ENCODE measurements at regions not wholly inside any gene's neighbourhood (a gene's known extent, or its start where the extent isn't known, plus 50 kb on each side); places are given as distances from the start of the nearest gene placed in this dataset.

DNA sequence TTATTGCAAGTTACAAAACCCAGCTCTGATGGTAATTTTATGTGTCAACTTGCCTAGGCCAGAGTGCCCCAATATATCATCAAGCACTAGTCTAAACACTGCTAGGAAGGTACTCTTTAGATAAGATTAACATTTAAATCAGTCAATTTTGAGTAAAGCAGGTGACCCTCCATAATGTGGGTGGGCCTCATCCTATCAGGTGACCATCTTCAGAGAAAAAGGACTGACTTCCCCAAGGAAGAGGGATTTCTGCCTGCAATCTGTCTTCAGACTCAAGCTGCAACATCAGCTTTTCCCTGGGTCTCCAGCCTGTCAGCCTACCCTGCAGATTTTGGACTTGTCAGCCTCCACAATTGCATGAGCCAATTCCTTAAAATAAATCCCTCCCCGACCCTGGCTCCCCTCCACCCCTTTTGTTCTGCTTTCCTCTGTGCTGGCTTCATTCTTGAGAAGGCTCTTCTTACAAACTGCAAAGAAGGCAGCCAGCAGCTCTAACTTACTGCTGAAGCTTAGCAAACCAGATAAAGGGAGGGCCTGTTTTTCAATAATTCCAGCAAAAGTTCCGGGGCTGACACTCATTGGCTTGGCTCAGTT is 56.4 kb upstream of the RUNX3 start:
- no peaks in the 10 kb centered on the region for H3K36me3 ChIP-seq (ENCODE audit: control insufficient read depth, insufficient read depth, low read length)
- H3K27me3 ChIP-seq (ENCODE audit: control insufficient read depth, insufficient read depth, low read length), result no peaks in the 10 kb centered on the region
- DNase-seq (ENCODE audit: low read depth, low spot score), result no peak
- no peaks in the 10 kb centered on the region for H3K4me1 ChIP-seq (ENCODE audit: control insufficient read depth, insufficient read depth, low read length)
- no CpG with 5 or more reads among the region's 2 CpGs for WGBS (ENCODE audit: insufficient coverage, insufficient read length)
- H3K4me3 ChIP-seq (ENCODE audit: low read length), result no peak overlapping the region
- H3K9me3 ChIP-seq (ENCODE audit: control insufficient read depth, insufficient read depth, low read length), result no peaks in the 10 kb centered on the region
- no peak overlapping the region for H3K27ac ChIP-seq (ENCODE audit: low read length)

DNA sequence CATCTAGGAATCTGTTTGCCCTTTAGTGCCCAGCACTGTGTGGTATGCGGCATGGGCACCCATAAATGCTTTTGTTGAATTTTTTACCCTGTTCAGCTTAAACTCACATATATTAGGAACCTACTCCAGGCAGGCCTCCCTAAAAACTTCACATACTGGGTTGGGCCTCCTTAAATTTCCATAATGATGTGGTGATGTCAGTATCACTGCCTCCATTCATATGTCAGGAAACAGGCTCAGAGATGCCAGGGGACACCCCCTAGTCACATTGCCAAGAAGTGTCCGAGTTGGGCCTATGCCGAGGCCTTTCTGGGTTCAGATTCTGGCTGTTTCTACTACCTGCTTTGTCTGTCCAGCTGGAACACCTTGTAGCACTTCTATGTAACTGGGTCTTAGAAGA is 55.7 kb upstream of the RUNX3 start:
- WGBS (ENCODE audit: insufficient coverage, insufficient read length), result no CpG with 5 or more reads among the region's 3 CpGs
- Histone ChIP-seq H3K27me3 (ENCODE audit: control insufficient read depth, insufficient read depth, low read length) (no peaks in the 10 kb centered on the region), H3K4me3 (ENCODE audit: low read length) (no peak overlapping the region), H3K9me3 (ENCODE audit: control insufficient read depth, insufficient read depth, low read length) (no peaks in the 10 kb centered on the region), H3K4me1 (ENCODE audit: control insufficient read depth, insufficient read depth, low read length) (no peaks in the 10 kb centered on the region), H3K27ac (ENCODE audit: low read length) (no peak overlapping the region), H3K36me3 (ENCODE audit: control insufficient read depth, insufficient read depth, low read length) (no peaks in the 10 kb centered on the region)
- DNase-seq (ENCODE audit: low read depth, low spot score), result no peak

DNA sequence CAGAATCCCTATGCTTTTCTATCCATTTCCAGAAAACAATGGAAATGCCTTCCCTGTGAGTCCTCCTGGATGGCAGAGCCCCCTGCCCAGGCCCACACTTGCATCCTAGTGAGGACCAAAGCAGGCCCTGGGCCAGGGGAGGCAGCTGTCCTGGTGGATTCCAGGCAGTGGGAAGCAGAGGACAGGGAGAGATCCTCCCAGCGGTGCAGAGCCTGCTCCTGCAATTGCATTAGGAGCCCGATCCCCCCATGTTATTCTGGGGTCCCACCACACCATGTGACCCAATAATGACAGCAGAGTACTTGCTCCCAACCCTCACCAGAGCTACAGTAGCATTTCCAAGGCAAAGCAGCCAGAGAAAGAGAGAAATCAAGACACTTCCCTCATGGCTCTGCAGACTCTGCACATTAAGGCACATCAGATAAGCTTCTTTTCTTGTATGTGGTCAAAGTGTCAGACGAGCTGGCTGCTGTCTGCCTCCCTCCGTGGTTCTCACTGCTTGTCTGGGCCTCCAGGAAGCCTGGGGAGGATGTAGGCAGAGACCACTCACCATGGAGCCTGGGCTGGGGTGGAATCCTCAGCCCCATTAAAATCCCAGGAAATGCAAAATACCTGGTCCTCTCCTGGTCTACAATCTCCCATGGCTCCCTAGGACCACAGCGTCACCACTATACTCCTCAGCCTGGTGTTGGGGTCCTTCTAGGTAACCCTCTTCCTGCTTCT is 54.9 kb upstream of the RUNX3 start:
- no peak for DNase-seq (ENCODE audit: low read depth, low spot score)
- no peak overlapping the region for H3K27ac ChIP-seq (ENCODE audit: low read length)
- no peaks in the 10 kb centered on the region for H3K4me1 ChIP-seq (ENCODE audit: control insufficient read depth, insufficient read depth, low read length)
- no CpG with 5 or more reads among the region's 5 CpGs for WGBS (ENCODE audit: insufficient coverage, insufficient read length)
- no peaks in the 10 kb centered on the region for H3K36me3 ChIP-seq (ENCODE audit: control insufficient read depth, insufficient read depth, low read length)
- no peak overlapping the region for H3K4me3 ChIP-seq (ENCODE audit: low read length)
- no peaks in the 10 kb centered on the region for H3K27me3 ChIP-seq (ENCODE audit: control insufficient read depth, insufficient read depth, low read length)
- H3K9me3 ChIP-seq (ENCODE audit: control insufficient read depth, insufficient read depth, low read length), result no peaks in the 10 kb centered on the region

DNA sequence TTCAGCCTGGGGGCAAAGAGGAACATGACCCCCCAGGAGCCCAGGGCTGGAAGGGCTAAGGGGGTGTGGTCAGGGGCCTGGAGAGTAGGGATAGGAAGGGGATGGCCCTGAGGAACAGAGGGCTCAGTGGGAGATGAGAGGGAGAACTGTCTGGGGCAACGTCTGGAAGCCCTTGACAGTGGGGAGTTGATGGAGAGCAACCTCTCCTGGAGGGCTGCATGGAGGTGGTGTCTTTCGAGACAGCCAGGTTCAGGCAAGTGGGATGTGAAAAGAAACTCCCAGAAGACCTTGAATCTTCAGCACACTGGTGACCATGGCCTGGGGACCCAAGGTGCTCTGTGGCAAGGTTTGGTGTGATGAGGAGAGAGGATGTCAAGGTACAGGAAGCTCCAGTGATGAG is 54.2 kb upstream of the RUNX3 start:
- Histone ChIP-seq H3K4me3 (ENCODE audit: low read length) (no peak overlapping the region), H3K27me3 (ENCODE audit: control insufficient read depth, insufficient read depth, low read length) (no peaks in the 10 kb centered on the region), H3K27ac (ENCODE audit: low read length) (no peak overlapping the region), H3K9me3 (ENCODE audit: control insufficient read depth, insufficient read depth, low read length) (no peaks in the 10 kb centered on the region), H3K4me1 (ENCODE audit: control insufficient read depth, insufficient read depth, low read length) (no peaks in the 10 kb centered on the region), H3K36me3 (ENCODE audit: control insufficient read depth, insufficient read depth, low read length) (no peaks in the 10 kb centered on the region)
- DNase-seq (ENCODE audit: low read depth, low spot score), result no peak
- WGBS (ENCODE audit: insufficient coverage, insufficient read length), result no CpG with 5 or more reads among the region's 2 CpGs

DNA sequence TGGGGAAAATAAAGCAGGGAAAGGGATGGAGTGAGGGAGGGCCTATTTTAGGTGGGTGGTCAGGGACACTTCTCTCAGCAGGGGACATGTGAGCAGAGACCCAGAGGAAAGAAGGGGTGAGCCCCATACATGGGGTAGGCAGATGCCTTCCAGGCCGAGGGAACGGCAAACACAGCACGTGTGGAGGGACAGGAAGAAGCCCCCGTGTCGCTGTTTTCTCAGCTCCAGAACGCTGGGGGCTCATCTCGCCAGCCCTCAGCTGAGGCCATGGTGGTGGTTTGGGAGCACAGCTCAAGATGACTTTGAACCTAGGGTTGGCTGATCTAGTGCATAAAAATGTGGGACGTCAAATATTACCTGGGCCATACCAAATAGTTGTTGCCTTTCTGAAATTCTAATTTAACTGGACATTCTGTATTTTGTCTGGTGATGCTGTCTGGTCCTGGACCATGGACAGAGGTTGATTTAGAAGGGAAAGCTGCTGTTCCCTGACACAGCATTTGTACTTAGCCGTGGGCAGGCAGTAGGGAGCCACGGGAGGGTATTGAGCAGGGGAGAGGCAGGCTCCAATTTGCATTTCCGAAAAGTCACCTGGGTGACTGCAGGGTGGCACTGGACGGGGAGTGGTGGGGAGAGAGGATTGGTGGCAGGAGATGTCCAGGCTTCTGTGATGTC is 53.1 kb upstream of the RUNX3 start:
- Histone ChIP-seq H3K36me3 (ENCODE audit: control insufficient read depth, insufficient read depth, low read length) (no peaks in the 10 kb centered on the region), H3K9me3 (ENCODE audit: control insufficient read depth, insufficient read depth, low read length) (no peaks in the 10 kb centered on the region), H3K27ac (ENCODE audit: low read length) (no peak overlapping the region), H3K4me1 (ENCODE audit: control insufficient read depth, insufficient read depth, low read length) (no peaks in the 10 kb centered on the region), H3K27me3 (ENCODE audit: control insufficient read depth, insufficient read depth, low read length) (no peaks in the 10 kb centered on the region), H3K4me3 (ENCODE audit: low read length) (no peak overlapping the region)
- WGBS (ENCODE audit: insufficient coverage, insufficient read length), result no CpG with 5 or more reads among the region's 12 CpGs
- no peak for DNase-seq (ENCODE audit: low read depth, low spot score)

DNA sequence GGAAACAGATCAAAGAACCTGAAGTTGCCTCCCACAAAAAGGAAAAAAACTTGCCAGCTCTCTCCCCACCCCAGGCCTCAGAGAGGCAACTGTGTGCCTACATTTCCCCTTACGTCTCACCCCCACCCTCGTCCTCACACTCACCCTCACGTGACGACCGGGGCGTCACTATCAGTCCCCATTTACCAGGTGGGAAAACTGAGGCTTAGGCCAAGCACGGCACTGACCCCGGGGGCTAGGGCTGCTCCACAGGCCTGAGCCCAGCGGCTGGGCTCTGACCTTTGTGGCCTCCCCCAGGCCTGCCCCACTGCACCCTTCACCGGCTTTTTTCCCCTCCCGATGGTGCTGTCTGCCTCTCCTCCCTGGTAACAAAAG is 51.5 kb upstream of the RUNX3 start:
- WGBS (ENCODE audit: insufficient coverage, insufficient read length), result no CpG with 5 or more reads among the region's 11 CpGs
- Histone ChIP-seq H3K27me3 (ENCODE audit: control insufficient read depth, insufficient read depth, low read length) (no peaks in the 10 kb centered on the region), H3K27ac (ENCODE audit: low read length) (no peak overlapping the region), H3K4me1 (ENCODE audit: control insufficient read depth, insufficient read depth, low read length) (no peaks in the 10 kb centered on the region), H3K4me3 (ENCODE audit: low read length) (no peak overlapping the region), H3K9me3 (ENCODE audit: control insufficient read depth, insufficient read depth, low read length) (no peaks in the 10 kb centered on the region), H3K36me3 (ENCODE audit: control insufficient read depth, insufficient read depth, low read length) (no peaks in the 10 kb centered on the region)
- no peak for DNase-seq (ENCODE audit: low read depth, low spot score)

DNA sequence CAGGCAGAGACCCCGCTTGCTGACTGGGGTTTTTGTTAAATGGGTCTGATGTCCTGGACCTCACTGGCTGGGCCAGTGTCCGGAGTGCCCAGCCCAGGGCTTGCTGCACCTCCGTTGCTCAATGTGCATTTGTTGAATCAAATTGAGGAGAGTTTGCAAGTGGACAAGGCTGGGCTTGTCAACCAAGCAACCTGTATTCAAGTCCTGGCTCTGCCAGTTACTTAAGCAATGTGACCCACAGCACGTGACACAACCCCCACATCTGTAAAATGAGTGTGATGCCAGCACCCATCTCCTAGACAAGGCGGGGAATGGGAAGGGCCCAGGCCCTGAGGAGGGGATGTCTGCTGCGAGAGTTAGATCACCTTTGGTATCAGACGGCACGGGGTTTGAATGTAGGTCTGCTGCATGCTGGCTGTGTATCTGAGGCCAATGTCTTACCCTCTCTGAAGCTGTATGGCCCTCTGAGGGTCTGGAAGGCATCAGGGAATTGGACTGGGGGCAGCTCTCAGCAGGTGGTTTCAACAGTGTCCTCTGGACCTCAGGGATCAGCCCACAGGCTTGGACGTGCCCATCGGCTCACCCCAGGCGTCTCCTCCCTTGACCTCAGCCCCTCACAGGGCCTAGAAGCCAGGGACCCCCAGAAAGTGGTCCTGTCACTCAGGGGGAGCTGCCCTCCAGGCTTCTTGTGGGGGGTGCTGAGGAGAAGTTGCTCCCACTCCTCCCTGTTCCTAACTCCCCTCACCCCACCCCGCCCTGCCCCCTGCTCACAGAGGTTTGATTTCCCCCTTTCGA is 51.0 kb upstream of the RUNX3 start:
- H3K4me3 ChIP-seq (ENCODE audit: low read length), result no peak overlapping the region
- no CpG with 5 or more reads among the region's 13 CpGs for WGBS (ENCODE audit: insufficient coverage, insufficient read length)
- no peak overlapping the region for H3K27ac ChIP-seq (ENCODE audit: low read length)
- DNase-seq (ENCODE audit: low read depth, low spot score), result no peak
- H3K9me3 ChIP-seq (ENCODE audit: control insufficient read depth, insufficient read depth, low read length), result no peaks in the 10 kb centered on the region
- no peaks in the 10 kb centered on the region for H3K4me1 ChIP-seq (ENCODE audit: control insufficient read depth, insufficient read depth, low read length)
- no peaks in the 10 kb centered on the region for H3K36me3 ChIP-seq (ENCODE audit: control insufficient read depth, insufficient read depth, low read length)
- no peaks in the 10 kb centered on the region for H3K27me3 ChIP-seq (ENCODE audit: control insufficient read depth, insufficient read depth, low read length)
